ENCODE measurements at regions not wholly inside any gene's neighbourhood (a gene's known extent, or its start where the extent isn't known, plus 50 kb on each side); places are given as distances from the start of the nearest gene placed in this dataset.
A peak's percentile ranks its signal among the peaks of the same experiment; 100 is the strongest.

DNA sequence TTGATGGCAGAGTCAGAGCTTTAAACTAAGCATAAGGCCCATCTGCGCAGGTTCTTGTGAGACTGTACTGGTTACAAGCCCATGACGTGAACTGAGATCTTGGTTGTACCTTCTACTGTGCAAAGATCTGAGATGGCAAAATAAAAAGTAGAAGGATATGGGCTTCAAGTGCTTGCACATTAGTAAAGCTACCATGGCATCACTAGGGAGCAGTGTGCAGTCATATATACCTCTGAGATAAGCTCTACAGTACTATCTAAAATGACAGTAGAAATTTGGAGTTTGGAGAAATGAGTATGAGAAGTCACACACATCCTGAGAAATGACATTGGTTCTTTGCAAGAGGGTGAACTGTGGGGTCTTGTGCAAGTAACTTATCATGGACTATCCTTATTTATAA is 408.2 kb upstream of the PRR16 start:
- no peaks in the 10 kb centered on the region for H4K20me1 ChIP-seq (ENCODE audit: insufficient read depth, low read length)
- H3K27ac ChIP-seq (ENCODE audit: low read depth in 1 of 2, low read length in 2 of 2): no peak overlapping the region
- H3K4me3 ChIP-seq (replicated peaks in 1 of 3; ENCODE audit: low read depth in 2 of 3, low read length in 3 of 3): no peak overlapping the region
- no peaks in the 10 kb centered on the region for H3K79me2 ChIP-seq (ENCODE audit: insufficient read depth, low read length)
- no peaks in the 10 kb centered on the region for H3K36me3 Mint-ChIP-seq
- 80% methylated on average over 2 of the region's 2 CpGs for WGBS (ENCODE audit: insufficient coverage)
- intact Hi-C loops (cut with micrococcal nuclease): no loop called here
- H3K4me1 Mint-ChIP-seq: peaks cover 7% of the 10 kb centered on the region
- H3K4me3 Mint-ChIP-seq: no peak overlapping the region
- H3K4me2 ChIP-seq (replicated peaks; ENCODE audit: extremely low read depth, low read length, poor library complexity, severe bottlenecking): no peak overlapping the region
- H2AFZ ChIP-seq (ENCODE audit: insufficient read depth, low read depth, low read length, poor library complexity, severe bottlenecking): no peak overlapping the region
- H3K36me3 ChIP-seq (replicated peaks in 1 of 2; ENCODE audit: control insufficient read depth in 1 of 2, insufficient read depth in 2 of 2, low read length in 2 of 2): no peaks in the 10 kb centered on the region
- H3K9me3 ChIP-seq (replicated peaks in 1 of 2; ENCODE audit: control insufficient read depth in 1 of 2, insufficient read depth in 1 of 2, low read length in 2 of 2): no peaks in the 10 kb centered on the region
- TF ChIP-seq, protein P1, sequence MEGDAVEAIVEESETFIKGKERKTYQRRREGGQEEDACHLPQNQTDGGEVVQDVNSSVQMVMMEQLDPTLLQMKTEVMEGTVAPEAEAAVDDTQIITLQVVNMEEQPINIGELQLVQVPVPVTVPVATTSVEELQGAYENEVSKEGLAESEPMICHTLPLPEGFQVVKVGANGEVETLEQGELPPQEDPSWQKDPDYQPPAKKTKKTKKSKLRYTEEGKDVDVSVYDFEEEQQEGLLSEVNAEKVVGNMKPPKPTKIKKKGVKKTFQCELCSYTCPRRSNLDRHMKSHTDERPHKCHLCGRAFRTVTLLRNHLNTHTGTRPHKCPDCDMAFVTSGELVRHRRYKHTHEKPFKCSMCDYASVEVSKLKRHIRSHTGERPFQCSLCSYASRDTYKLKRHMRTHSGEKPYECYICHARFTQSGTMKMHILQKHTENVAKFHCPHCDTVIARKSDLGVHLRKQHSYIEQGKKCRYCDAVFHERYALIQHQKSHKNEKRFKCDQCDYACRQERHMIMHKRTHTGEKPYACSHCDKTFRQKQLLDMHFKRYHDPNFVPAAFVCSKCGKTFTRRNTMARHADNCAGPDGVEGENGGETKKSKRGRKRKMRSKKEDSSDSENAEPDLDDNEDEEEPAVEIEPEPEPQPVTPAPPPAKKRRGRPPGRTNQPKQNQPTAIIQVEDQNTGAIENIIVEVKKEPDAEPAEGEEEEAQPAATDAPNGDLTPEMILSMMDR (IDR thresholded peaks at IDR 0.05): no peak
- DNase-seq: peak in 1 of 3 donors; percentile 15
- H3K27ac Mint-ChIP-seq: no peak overlapping the region
- H3K9ac ChIP-seq (ENCODE audit: insufficient read depth, low read length, poor library complexity, severe bottlenecking): no peak overlapping the region
- H3K27me3 Mint-ChIP-seq (ENCODE audit: low read depth in 3 of 3): peaks cover 0 to 2% (median 0%) of the 10 kb centered on the region in 3 donors
- peaks cover 0 to 3% (median 0%) of the 10 kb centered on the region in 7 donors for H3K9me3 Mint-ChIP-seq
- no peaks in the 10 kb centered on the region for H3K4me1 ChIP-seq (ENCODE audit: control insufficient read depth in 1 of 2, insufficient read depth in 2 of 2, low read length in 2 of 2)
- no peaks in the 10 kb centered on the region for H3K27me3 ChIP-seq (ENCODE audit: control insufficient read depth in 2 of 2, insufficient read depth in 2 of 2, low read length in 2 of 2)

DNA sequence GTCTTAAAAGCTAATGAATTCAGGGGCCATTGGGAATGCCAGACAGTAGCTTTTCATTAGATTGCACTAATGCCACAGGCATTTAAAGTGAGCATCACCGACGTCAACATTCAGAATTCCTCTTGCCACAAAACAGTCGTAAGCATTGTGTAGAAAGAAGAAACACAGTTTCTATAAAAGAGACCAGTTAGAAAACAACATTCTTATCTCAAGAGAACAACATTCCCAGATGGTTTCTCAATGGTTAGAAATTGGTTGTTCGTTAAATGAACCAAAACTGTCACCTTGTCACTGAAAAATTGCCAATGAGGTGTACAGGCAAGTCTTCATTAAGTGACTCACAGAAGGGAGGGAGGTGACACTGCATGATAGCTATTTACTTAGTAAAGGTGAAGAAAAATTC is 401.6 kb upstream of the PRR16 start:
- Histone ChIP-seq H3K4me3 (replicated peaks in 1 of 3; ENCODE audit: low read depth in 2 of 3, low read length in 3 of 3) (no peak overlapping the region), H3K4me2 (replicated peaks; ENCODE audit: extremely low read depth, low read length, poor library complexity, severe bottlenecking) (no peak overlapping the region), H3K9me3 (replicated peaks in 1 of 2; ENCODE audit: control insufficient read depth in 1 of 2, insufficient read depth in 1 of 2, low read length in 2 of 2) (no peaks in the 10 kb centered on the region), H3K4me1 (ENCODE audit: control insufficient read depth in 1 of 2, insufficient read depth in 2 of 2, low read length in 2 of 2) (no peaks in the 10 kb centered on the region), H4K20me1 (ENCODE audit: insufficient read depth, low read length) (no peaks in the 10 kb centered on the region), H3K79me2 (ENCODE audit: insufficient read depth, low read length) (no peaks in the 10 kb centered on the region), H3K9ac (ENCODE audit: insufficient read depth, low read length, poor library complexity, severe bottlenecking) (no peak overlapping the region), H3K27ac (ENCODE audit: low read depth in 1 of 2, low read length in 2 of 2) (no peak overlapping the region), H3K27me3 (ENCODE audit: control insufficient read depth in 2 of 2, insufficient read depth in 2 of 2, low read length in 2 of 2) (no peaks in the 10 kb centered on the region), H3K36me3 (replicated peaks in 1 of 2; ENCODE audit: control insufficient read depth in 1 of 2, insufficient read depth in 2 of 2, low read length in 2 of 2) (no peaks in the 10 kb centered on the region), H2AFZ (ENCODE audit: insufficient read depth, low read depth, low read length, poor library complexity, severe bottlenecking) (no peak overlapping the region)
- no peak overlapping the region for H3K27ac Mint-ChIP-seq
- H3K4me1 Mint-ChIP-seq: peaks cover 6% of the 10 kb centered on the region
- DNase-seq: no peak
- TF ChIP-seq, protein P1 (IDR thresholded peaks at IDR 0.05): no peak
- WGBS (ENCODE audit: insufficient coverage): 100% methylated on average over 1 of the region's 4 CpGs
- H3K9me3 Mint-ChIP-seq: peaks cover 0 to 3% (median 0%) of the 10 kb centered on the region in 7 donors
- no peaks in the 10 kb centered on the region for H3K36me3 Mint-ChIP-seq
- peaks cover 0 to 1% (median 0%) of the 10 kb centered on the region in 3 donors for H3K27me3 Mint-ChIP-seq (ENCODE audit: low read depth in 3 of 3)
- intact Hi-C loops (cut with micrococcal nuclease): no loop called here
- no peak overlapping the region for H3K4me3 Mint-ChIP-seq
